K562 (cell line): ENCODE measurements at regions not wholly inside any gene's neighbourhood (a gene's known extent, or its start where the extent isn't known, plus 50 kb on each side); places are given as distances from the start of the nearest gene placed in this dataset.

Source experiments
- ATAC-seq: fragments of 200-7000 bp; cut with Tn5 transposase; 3 replicates; pipeline ENCODE4 v1.9.1; 2020; ENCODE audit warnings: moderate library complexity
- BruUV-seq: library from RNA; stranded (reverse); fragments of 400-500 nt; replicated peaks from 2 replicates; lab custom pipeline; 2021; lab: Mats Ljungman, UMichigan
- CTCF ChIA-PET: fragments of 300-600 bp; formaldehyde crosslinking; extraction: SDS; loops from one replicate; lab custom pipeline; 2021; ENCODE audit warnings: low intra/inter-chr PET ratio; lab: Yijun Ruan, JAX
- POLR2A ChIA-PET: fragments of 300-600, 350-650 bp; sonication (Branson Sonifier 250); formaldehyde crosslinking; extraction: SDS; loops from one replicate; lab custom pipeline; 2021; ENCODE audit warnings: antibody characterized with exemption, inconsistent platforms; lab: Yijun Ruan, JAX
- DNase-seq, 4 experiments: peaks; one replicate each; pipeline versions ENCODE4 v3.0.0 to v3.0.0-alpha.2; 2011 to 2018; ENCODE audit warnings: low spot score in 3 of 4, mixed read lengths in 3 of 4; ENCODE audit errors: extremely low read depth in 1 of 4
- FAIRE-seq: peaks from 2 replicates; lab custom pipeline; 2011; peaks lifted over from hg19 to GRCh38; lab: Jason Lieb, UNC
- H2AFZ ChIP-seq: 2 replicates; pipeline ENCODE4 v1.6.0; 2011; ENCODE audit warnings: low read depth, low read length, control low read depth, inconsistent platforms
- H3K27ac ChIP-seq: fragments of 200-600 bp; 3 replicates; pipeline ENCODE4 v1.8.0; 2011; ENCODE audit warnings: low read depth, mild to moderate bottlenecking, control low read depth, inconsistent platforms, low read length, moderate library complexity, mixed read lengths; ENCODE audit errors: extremely low read depth
- H3K27me3 ChIP-seq, 2 experiments: fragments of 300-600 bp in 1 of 2; 2 replicates in 1 of 2; 3 replicates in 1 of 2; pipeline versions ENCODE4 v1.6.0 to v1.8.0; 2011; ENCODE audit warnings: inconsistent platforms in 2 of 2, low read length in 2 of 2, mild to moderate bottlenecking in 1 of 2, mixed read lengths in 1 of 2, moderate library complexity in 1 of 2; ENCODE audit not compliant: control insufficient read depth in 2 of 2, insufficient read depth in 2 of 2
- H3K36me3 ChIP-seq: fragments of 300-600 bp; 3 replicates; pipeline ENCODE4 v1.8.0; 2011; ENCODE audit warnings: mild to moderate bottlenecking, low read length, inconsistent platforms; ENCODE audit not compliant: control insufficient read depth, insufficient read depth
- H3K4me1 ChIP-seq, 2 experiments: fragments of 200-600 bp in 1 of 2; replicated peaks in 1 of 2; 2 replicates in 1 of 2; 3 replicates in 1 of 2; pipeline versions ENCODE4 v1.5.1 to v1.8.0; 2011; ENCODE audit warnings: inconsistent platforms in 2 of 2, low read length in 2 of 2, mild to moderate bottlenecking in 1 of 2, mixed read lengths in 1 of 2, moderate library complexity in 1 of 2; ENCODE audit not compliant: control insufficient read depth in 2 of 2, insufficient read depth in 2 of 2
- H3K4me2 ChIP-seq: 2 replicates; pipeline ENCODE4 v1.6.1; 2011; ENCODE audit warnings: low read length, control low read depth, inconsistent platforms, mixed read lengths; ENCODE audit not compliant: insufficient read depth
- H3K4me3 ChIP-seq: fragments of 200-600 bp; sonication (generic), shearing (Covaris generic); 2 replicates; pipeline ENCODE4 v1.5.1; 2016; ENCODE audit warnings: control low read depth, inconsistent platforms
- H3K79me2 ChIP-seq: fragments of 200-600 bp; 3 replicates; pipeline ENCODE4 v1.8.0; 2011; ENCODE audit warnings: low read length, inconsistent platforms; ENCODE audit not compliant: control insufficient read depth, insufficient read depth
- H3K9ac ChIP-seq, 2 experiments: 2 replicates each; pipeline versions ENCODE4 v1.6.0 to v1.6.1; 2011; ENCODE audit warnings: low read depth in 2 of 2, low read length in 2 of 2, control low read depth in 1 of 2, inconsistent platforms in 1 of 2, mild to moderate bottlenecking in 1 of 2, mixed read lengths in 1 of 2; ENCODE audit not compliant: insufficient read depth in 1 of 2
- H3K9me1 ChIP-seq: one replicate; pipeline ENCODE4 v1.6.0; 2011; ENCODE audit warnings: inconsistent platforms, mild to moderate bottlenecking, low read length, moderate library complexity; ENCODE audit not compliant: control insufficient read depth, insufficient read depth
- H3K9me3 ChIP-seq: replicated peaks from 2 replicates; pipeline ENCODE4 v1.5.1; 2011; ENCODE audit warnings: low read depth, low read length, inconsistent platforms; ENCODE audit not compliant: control insufficient read depth, insufficient read depth
- H4K20me1 ChIP-seq: replicated peaks from 2 replicates; pipeline ENCODE4 v1.6.1; 2011; ENCODE audit warnings: low read length, inconsistent platforms, mixed read lengths; ENCODE audit not compliant: control insufficient read depth, insufficient read depth
- ATF1 ChIP-seq, 2 experiments: fragments of 450-650 bp in 1 of 2; IDR thresholded peaks; 2 replicates each; pipeline ENCODE4 v1.6.1; 2016; ENCODE audit warnings: missing compliant biosample characterization in 1 of 2, missing genetic modification characterization in 1 of 2
- ATF7 ChIP-seq: fragments of 450-650 bp; IDR thresholded peaks from 2 replicates; pipeline ENCODE4 v1.7.1; 2014; ENCODE audit warnings: mild to moderate bottlenecking, moderate library complexity
- CEBPB ChIP-seq: fragments of 450-650 bp; IDR thresholded peaks from 2 replicates; pipeline ENCODE4 v1.6.1; 2016; ENCODE audit warnings: missing genetic modification characterization, missing compliant biosample characterization
- CEBPG ChIP-seq, 3 experiments: fragments of 200-800 bp in 1 of 3; sonication (Bioruptor generic) in 1 of 3; sonication (generic) in 1 of 3; formaldehyde crosslinking in 1 of 3; IDR thresholded peaks in 2 of 3; conservative IDR thresholded peaks in 1 of 3; 2 replicates each; pipeline versions ENCODE4 v1.6.1 to v1.8.0; 2016 to 2022; ENCODE audit warnings: missing compliant biosample characterization in 2 of 3, missing genetic modification characterization in 2 of 3, mild to moderate bottlenecking in 1 of 3, missing genetic modification reagents in 1 of 3
- HLTF ChIP-seq: fragments of 450-650 bp; IDR thresholded peaks from 2 replicates; pipeline ENCODE4 v1.6.1; 2016
- JUND ChIP-seq, 2 experiments: IDR thresholded peaks; 2 replicates in 1 of 2; 3 replicates in 1 of 2; pipeline ENCODE4 v1.6.1; 2011; ENCODE audit warnings: borderline replicate concordance in 2 of 2, low read depth in 2 of 2, low read length in 2 of 2, improper control_type of control experiment in 1 of 2, missing biosample characterization in 1 of 2, missing genetic modification characterization in 1 of 2, missing genetic modification reagents in 1 of 2
- WGBS: fragments of 100-300 bp; shearing (Covaris generic); methylation state at CpG from one replicate; pipeline ENCODE4 v1.1.6; 2016; ENCODE audit warnings: low coverage, mixed read lengths; ENCODE audit not compliant: insufficient coverage; ENCODE audit errors: missing lambda C conversion rate; 5-methylcytosine and 5-hydroxymethylcytosine counted together
- in situ Hi-C: fragments of 300-500 bp; cut with MboI; formaldehyde crosslinking; loops from 4 replicates; pipeline ENCODE4 v1.15.0; 2018; ENCODE audit warnings: inconsistent platforms, mixed read lengths
- intact Hi-C: fragments of 100-400 bp; cut with micrococcal nuclease; formaldehyde crosslinking; loops from 2 replicates; pipeline ENCODE4 v1.14.2; 2022
- TF ChIP-seq, protein P1 (sequence below): sonication (generic); formaldehyde crosslinking; IDR thresholded peaks from 2 replicates; pipeline ENCODE4 v1.8.0; 2022; ENCODE audit warnings: mild to moderate bottlenecking, missing genetic modification reagents
- TF ChIP-seq, protein P2 (sequence below), 2 experiments: fragments of 450-650 bp in 1 of 2; sonication (generic) in 1 of 2; formaldehyde crosslinking in 1 of 2; IDR thresholded peaks in 1 of 2; conservative IDR thresholded peaks in 1 of 2; 2 replicates each; pipeline versions ENCODE4 v1.6.1 to v1.8.1; 2016 to 2023; ENCODE audit warnings: mild to moderate bottlenecking in 2 of 2, moderate library complexity in 2 of 2, inconsistent platforms in 1 of 2, missing genetic modification reagents in 1 of 2

DNA sequence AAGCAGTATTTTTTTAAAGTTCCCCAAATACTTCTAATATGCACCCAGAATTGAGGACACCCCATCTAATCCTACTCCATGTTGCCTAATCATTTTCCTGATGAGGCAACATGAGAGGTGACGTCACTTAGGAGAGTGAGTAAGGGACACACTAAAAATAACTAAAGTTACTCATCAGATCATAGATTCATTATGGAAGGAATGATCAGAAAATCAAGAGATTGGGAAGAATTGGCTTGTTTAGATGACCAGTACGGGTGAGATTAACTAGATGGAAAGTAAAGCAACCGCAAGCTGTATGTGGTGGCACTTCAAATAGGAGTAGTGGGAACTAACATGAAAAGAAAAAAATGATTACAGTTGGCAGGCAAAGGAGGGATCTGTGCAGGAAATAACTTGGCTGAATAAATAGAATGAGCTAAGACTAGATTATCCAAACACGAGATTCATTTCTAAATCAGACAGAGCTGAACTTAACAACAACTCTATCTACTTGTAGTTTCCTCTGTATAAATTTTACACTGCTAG, 61.4 kb upstream of the CXADR start:
- in situ Hi-C loops = no loop called here

More for the DNA sequence above, 61.4 kb upstream of the CXADR start:
- CTCF ChIA-PET = no interaction called here
- Histone ChIP-seq H3K4me2 (no peak overlapping the region), H3K27me3 (no peaks in the 10 kb centered on the region), H3K9me1 (no peaks in the 10 kb centered on the region), H4K20me1 (no peaks in the 10 kb centered on the region), H3K4me1 (no peaks in the 10 kb centered on the region; a peak in 1 of 5 replicates), H3K4me3 (no peak overlapping the region), H2AFZ (no peak overlapping the region), H3K9me3 (no peaks in the 10 kb centered on the region), H3K9ac (no peak overlapping the region), H3K36me3 (no peaks in the 10 kb centered on the region), H3K79me2 (no peaks in the 10 kb centered on the region), H3K27ac (no peak overlapping the region)
- intact Hi-C loops = no loop called here
- BruUV-seq = no TSS peak
- ATAC-seq (no peak), FAIRE-seq (no peak), DNase-seq (no peak)
- WGBS = 2% methylated on average over 4 of the region's 4 CpGs
- no peak for TF ChIP-seq HLTF
- TF ChIP-seq, protein P1, sequence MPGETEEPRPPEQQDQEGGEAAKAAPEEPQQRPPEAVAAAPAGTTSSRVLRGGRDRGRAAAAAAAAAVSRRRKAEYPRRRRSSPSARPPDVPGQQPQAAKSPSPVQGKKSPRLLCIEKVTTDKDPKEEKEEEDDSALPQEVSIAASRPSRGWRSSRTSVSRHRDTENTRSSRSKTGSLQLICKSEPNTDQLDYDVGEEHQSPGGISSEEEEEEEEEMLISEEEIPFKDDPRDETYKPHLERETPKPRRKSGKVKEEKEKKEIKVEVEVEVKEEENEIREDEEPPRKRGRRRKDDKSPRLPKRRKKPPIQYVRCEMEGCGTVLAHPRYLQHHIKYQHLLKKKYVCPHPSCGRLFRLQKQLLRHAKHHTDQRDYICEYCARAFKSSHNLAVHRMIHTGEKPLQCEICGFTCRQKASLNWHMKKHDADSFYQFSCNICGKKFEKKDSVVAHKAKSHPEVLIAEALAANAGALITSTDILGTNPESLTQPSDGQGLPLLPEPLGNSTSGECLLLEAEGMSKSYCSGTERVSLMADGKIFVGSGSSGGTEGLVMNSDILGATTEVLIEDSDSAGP (CRISPR knock-in tag) = no peak
- TF ChIP-seq CEBPG (CRISPR knock-in tag; IDR thresholded peaks at IDR 0.05) = no peak
- TF ChIP-seq CEBPG (tag; conservative IDR thresholded peaks at IDR 0.05 in 1 of 2, IDR thresholded peaks at IDR 0.05 in 1 of 2) = peak; percentile 63 to 79; a peak in 3 of 4 replicates
- TF ChIP-seq JUND (IDR thresholded peaks at IDR 0.05; ENCODE audit: borderline replicate concordance, low read depth, low read length) = peak; percentile 32; the same call in 1 of the 2 replicates
- no peak; the same call in 1 of the 3 replicates for TF ChIP-seq JUND (tag; IDR thresholded peaks at IDR 0.05; ENCODE audit: borderline replicate concordance, low read depth, low read length)
- TF ChIP-seq, protein P2, sequence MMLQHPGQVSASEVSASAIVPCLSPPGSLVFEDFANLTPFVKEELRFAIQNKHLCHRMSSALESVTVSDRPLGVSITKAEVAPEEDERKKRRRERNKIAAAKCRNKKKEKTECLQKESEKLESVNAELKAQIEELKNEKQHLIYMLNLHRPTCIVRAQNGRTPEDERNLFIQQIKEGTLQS (IDR thresholded peaks at IDR 0.05) = peak; percentile 90
- TF ChIP-seq, protein P2 (CRISPR knock-in tag; conservative IDR thresholded peaks at IDR 0.05) = no peak
- TF ChIP-seq CEBPB (tag) = peak; percentile 77
- peak; percentile 75; the same call in 1 of the 2 replicates for TF ChIP-seq ATF7
- no peak for TF ChIP-seq ATF1 (CRISPR knock-in tag; IDR thresholded peaks at IDR 0.05)
- TF ChIP-seq ATF1 (tag; IDR thresholded peaks at IDR 0.05) = peak; percentile 40; the same call in 1 of the 2 replicates
- POLR2A ChIA-PET = interaction anchor here (0.7 kb wide), 1 partner anchor 363 kb away, joined by 3 read pairs; no protein-coding TSS in a partner anchor
